Superior temporal gyrus (tissue), 1 donor: ENCODE measurements at regions not wholly inside any gene's neighbourhood (a gene's known extent, or its start where the extent isn't known, plus 50 kb on each side); places are given as distances from the start of the nearest gene placed in this dataset.
"Not testable (repeated sequence)": the region's sequence is repeated elsewhere in the genome, so short reads cannot be mapped to it uniquely, and the experiment has no call there.

Source experiments
- DNase-seq: peaks from one replicate; pipeline ENCODE4 v3.0.0-alpha.2; 2016; ENCODE audit errors: extremely low spot score

GRCh38 chr5:82894716-82895115 lies 182.5 kb downstream of the TMEM167A start:
- no peak for DNase-seq

GRCh38 chr5:82889088-82889487 lies 188.1 kb downstream of the TMEM167A start:
- no peak for DNase-seq

- DNase-seq: no peak
Measured at GRCh38 chr5:82886911-82887310, 190.3 kb downstream of the TMEM167A start.

- DNase-seq: peak; percentile 58
Measured at GRCh38 chr5:82885627-82886389, 191.4 kb downstream of the TMEM167A start.

GRCh38 chr5:82884821-82885471 lies 192.2 kb downstream of the TMEM167A start:
- no peak for DNase-seq

- DNase-seq: no peak
Measured at GRCh38 chr5:82882316-82882715, 194.9 kb downstream of the TMEM167A start.

- DNase-seq: no peak
Measured at GRCh38 chr5:82881571-82882174, 195.5 kb downstream of the TMEM167A start.

- DNase-seq: no peak
Measured at GRCh38 chr5:82879089-82879488, 198.1 kb downstream of the TMEM167A start.

GRCh38 chr5:82873452-82873851 lies 203.7 kb downstream of the TMEM167A start:
- DNase-seq: no peak

GRCh38 chr5:82872321-82873288 lies 204.6 kb downstream of the TMEM167A start:
- not testable (repeated sequence) for DNase-seq

- DNase-seq: no peak
Measured at GRCh38 chr5:82865625-82866024, 211.6 kb downstream of the TMEM167A start.

GRCh38 chr5:82863266-82863665 lies 213.9 kb downstream of the TMEM167A start:
- DNase-seq: no peak

- no peak for DNase-seq
Measured at GRCh38 chr5:82862711-82863110, 214.5 kb downstream of the TMEM167A start.

- no peak for DNase-seq
Measured at GRCh38 chr5:82862261-82862660, 214.9 kb downstream of the TMEM167A start.

GRCh38 chr5:82861701-82862100 lies 215.5 kb downstream of the TMEM167A start:
- no peak for DNase-seq

- DNase-seq: no peak
Measured at GRCh38 chr5:82859451-82860140, 217.6 kb downstream of the TMEM167A start.

GRCh38 chr5:82858151-82859025 lies 218.8 kb downstream of the TMEM167A start:
- DNase-seq: no peak

GRCh38 chr5:82855893-82856550 lies 221.2 kb downstream of the TMEM167A start:
- no peak for DNase-seq

- DNase-seq: no peak
Measured at GRCh38 chr5:82854956-82855355, 222.2 kb downstream of the TMEM167A start.

GRCh38 chr5:82851471-82851870 lies 225.7 kb downstream of the TMEM167A start:
- DNase-seq: no peak
